ENCODE measurements at regions not wholly inside any gene's neighbourhood (a gene's known extent, or its start where the extent isn't known, plus 50 kb on each side); places are given as distances from the start of the nearest gene placed in this dataset.
"Not testable (repeated sequence)": the region's sequence is repeated elsewhere in the genome, so short reads cannot be mapped to it uniquely, and the experiment has no call there.

DNA sequence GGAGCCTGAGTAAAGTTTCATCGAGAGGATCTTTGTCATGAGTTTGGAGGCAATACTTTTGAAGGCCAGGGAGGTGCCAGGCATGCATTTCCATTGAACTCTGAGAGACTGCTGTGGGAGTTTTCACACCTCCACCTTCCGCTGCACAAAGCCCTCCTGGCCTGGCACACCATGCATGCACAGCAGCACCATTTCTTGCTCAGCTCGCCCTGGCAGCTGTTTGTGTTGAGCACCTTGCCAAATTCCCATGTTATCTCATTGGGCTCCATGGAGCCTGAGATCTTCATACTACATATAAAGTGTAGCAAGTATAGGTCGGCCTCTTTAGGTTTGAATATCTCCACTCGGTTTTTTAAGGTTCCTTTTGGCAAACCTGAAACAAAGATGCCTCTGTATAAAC, 125.7 kb upstream of the CLINT1 start:
- H3K4me3 ChIP-seq: no peak overlapping the region
- no peak overlapping the region for H3K4me2 ChIP-seq
- no peak overlapping the region for H3K9ac ChIP-seq
- H3K4me1 ChIP-seq: 0 out of 20 replicates have a peak, but pooled peaks cover 0 to 7% (median 0%) of the 10 kb centered on the region in 10 experiments
- H3K9me3 ChIP-seq (replicated peaks in 1 of 11): peaks cover 0 to 12% (median 0%) of the 10 kb centered on the region in 11 experiments; a peak in 4 of 22 replicates
- no peaks in the 10 kb centered on the region for H3K36me3 ChIP-seq
- H3K27me3 ChIP-seq: no peaks in the 10 kb centered on the region
- no peaks in the 10 kb centered on the region for H4K20me1 ChIP-seq
- no peak for TF ChIP-seq Cebpa-rat (IDR thresholded peaks at IDR 0.05)
- no peak overlapping the region for H3K27ac ChIP-seq

DNA sequence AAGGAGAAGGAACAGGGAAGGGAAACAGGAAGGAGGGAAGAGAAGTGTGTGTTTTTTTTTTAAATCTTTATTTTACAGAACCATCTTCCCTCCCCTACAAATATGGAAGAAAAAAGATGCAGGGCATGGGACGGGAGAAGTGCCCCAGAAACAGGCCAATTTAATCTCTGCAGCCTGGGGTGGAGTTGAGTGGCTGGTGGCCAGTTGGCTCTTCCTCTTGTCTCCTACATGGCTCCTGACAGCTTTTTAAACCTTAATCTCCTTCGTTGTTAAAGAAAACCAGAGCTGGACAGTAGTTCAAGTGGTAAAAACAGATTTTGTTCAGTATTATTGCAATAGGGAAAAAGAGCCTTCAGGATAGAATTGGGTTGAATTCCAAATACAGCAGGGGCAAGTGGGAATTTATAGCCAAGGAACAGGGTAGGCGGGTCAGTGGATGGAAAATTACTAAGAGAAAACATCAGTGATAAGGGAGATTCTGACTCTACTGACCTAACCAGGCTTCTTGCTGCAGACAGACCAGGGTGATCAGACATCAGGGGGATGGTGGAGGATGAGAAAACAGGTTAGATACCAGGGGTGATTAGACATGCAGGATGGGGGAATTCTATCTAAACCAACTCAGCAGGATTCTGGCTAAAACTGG, 125.1 kb upstream of the CLINT1 start:
- Histone ChIP-seq H3K4me1 (0 out of 20 replicates have a peak, but pooled peaks cover 0 to 7% (median 0%) of the 10 kb centered on the region in 10 experiments), H3K9ac (no peak overlapping the region), H3K36me3 (no peaks in the 10 kb centered on the region), H3K27ac (no peak overlapping the region), H3K4me3 (no peak overlapping the region), H4K20me1 (no peaks in the 10 kb centered on the region), H3K27me3 (no peaks in the 10 kb centered on the region), H3K9me3 (replicated peaks in 1 of 11) (peaks cover 0 to 11% (median 0%) of the 10 kb centered on the region in 11 experiments; a peak in 4 of 22 replicates), H3K4me2 (no peak overlapping the region)
- TF ChIP-seq Cebpa-rat (IDR thresholded peaks at IDR 0.05): no peak

DNA sequence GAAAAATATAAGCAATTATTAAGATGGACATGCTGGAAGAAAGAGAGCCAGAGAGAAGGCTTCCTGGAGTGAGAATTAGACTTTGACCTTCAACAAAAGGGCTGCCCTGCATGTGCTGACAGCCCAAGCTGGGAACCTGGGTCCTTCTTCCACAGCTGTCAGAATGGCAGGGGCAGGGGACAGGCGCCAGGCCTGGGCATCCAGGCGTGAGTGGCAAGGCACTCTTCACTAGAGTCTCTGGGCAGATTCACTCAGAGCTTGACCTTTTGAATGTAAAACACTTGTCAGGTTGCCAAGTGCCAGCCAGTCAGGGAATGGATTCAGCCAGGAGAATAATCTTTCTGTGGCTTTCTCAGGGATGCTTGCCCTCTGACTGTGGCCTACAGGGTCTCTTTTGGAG, 119.1 kb upstream of the CLINT1 start:
- no peak overlapping the region for H3K4me3 ChIP-seq
- 0 out of 22 replicates have a peak, but pooled peaks cover 0 to 3% (median 0%) of the 10 kb centered on the region in 11 experiments for H3K9me3 ChIP-seq (replicated peaks in 1 of 11)
- H3K9ac ChIP-seq: no peak overlapping the region
- no peak overlapping the region for H3K4me2 ChIP-seq
- no peaks in the 10 kb centered on the region for H4K20me1 ChIP-seq
- no peaks in the 10 kb centered on the region for H3K36me3 ChIP-seq
- H3K27me3 ChIP-seq: no peaks in the 10 kb centered on the region
- H3K27ac ChIP-seq: no peak overlapping the region
- no peak for TF ChIP-seq Cebpa-rat (IDR thresholded peaks at IDR 0.05)
- no peaks in the 10 kb centered on the region for H3K4me1 ChIP-seq

DNA sequence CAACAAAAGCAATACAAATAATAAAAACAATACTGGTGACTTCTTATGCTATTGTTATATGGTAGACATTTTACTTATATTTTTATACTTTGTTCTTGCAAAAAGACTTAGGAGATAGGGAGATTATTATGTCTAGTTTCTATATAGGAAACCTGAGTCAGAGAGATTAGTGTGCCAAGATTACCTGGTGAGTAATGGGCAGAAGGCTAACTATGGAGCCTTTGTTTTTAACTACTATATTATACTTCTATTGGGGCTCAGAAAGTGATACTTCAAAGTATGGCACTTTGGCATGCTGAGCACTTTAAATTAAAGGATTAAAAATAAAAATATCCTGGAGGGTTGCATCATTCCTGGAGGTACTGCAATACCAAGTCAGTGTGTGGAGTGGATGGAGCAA, 117.5 kb upstream of the CLINT1 start:
- Histone ChIP-seq H3K27ac (no peak overlapping the region), H3K4me2 (no peak overlapping the region), H3K27me3 (no peaks in the 10 kb centered on the region), H3K9ac (no peak overlapping the region), H3K4me1 (no peaks in the 10 kb centered on the region), H3K4me3 (no peak overlapping the region), H3K9me3 (replicated peaks in 1 of 11) (no peaks in the 10 kb centered on the region), H3K36me3 (no peaks in the 10 kb centered on the region), H4K20me1 (no peaks in the 10 kb centered on the region)
- no peak for TF ChIP-seq Cebpa-rat (IDR thresholded peaks at IDR 0.05)

- Histone ChIP-seq H4K20me1 (no peaks in the 10 kb centered on the region), H3K4me3 (no peak overlapping the region), H3K36me3 (no peaks in the 10 kb centered on the region), H3K9me3 (replicated peaks in 1 of 11) (no peaks in the 10 kb centered on the region), H3K27ac (no peak overlapping the region), H3K9ac (no peak overlapping the region), H3K4me1 (no peaks in the 10 kb centered on the region), H3K4me2 (no peak overlapping the region), H3K27me3 (no peaks in the 10 kb centered on the region)
- no peak for TF ChIP-seq Cebpa-rat (IDR thresholded peaks at IDR 0.05)
Observed at GRCh38 chr5:157972579-157972978, 113.6 kb upstream of the CLINT1 start.

GRCh38 chr5:157971571-157972216, 112.7 kb upstream of the CLINT1 start:
- Histone ChIP-seq H3K9ac (no peak overlapping the region), H4K20me1 (no peaks in the 10 kb centered on the region)
- no peak for TF ChIP-seq Cebpa-rat (IDR thresholded peaks at IDR 0.05)

DNA sequence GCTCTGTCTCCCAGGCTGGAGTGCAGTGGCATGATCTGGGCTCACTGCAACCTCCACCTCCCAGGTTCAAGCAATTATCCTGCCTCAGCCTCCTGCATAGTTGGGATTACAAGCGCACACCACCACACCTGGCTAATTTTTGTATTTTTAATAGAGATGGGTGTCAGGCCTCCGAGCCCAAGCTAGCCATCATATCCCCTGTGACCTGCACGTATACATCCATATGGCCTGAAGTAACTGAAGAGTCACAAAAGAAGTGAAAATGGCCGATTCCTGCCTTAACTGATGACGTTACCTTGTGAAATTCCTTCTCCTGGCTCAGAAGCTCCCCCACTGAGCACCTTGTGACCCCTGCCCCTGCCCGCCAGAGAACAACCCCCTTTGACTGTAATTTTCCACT, 109.6 kb upstream of the CLINT1 start:
- H3K4me1 ChIP-seq; H3K27ac ChIP-seq; H3K9me3 ChIP-seq (replicated peaks in 1 of 11); H4K20me1 ChIP-seq; H3K4me3 ChIP-seq; H3K27me3 ChIP-seq; H3K4me2 ChIP-seq; H3K9ac ChIP-seq; H3K36me3 ChIP-seq: not testable (repeated sequence)

More at GRCh38 chr5:157971571-157972216, 112.7 kb upstream of the CLINT1 start:
- Histone ChIP-seq H3K4me2 (no peak overlapping the region), H3K27me3 (no peaks in the 10 kb centered on the region), H3K9me3 (replicated peaks in 1 of 11) (no peaks in the 10 kb centered on the region), H3K4me1 (no peaks in the 10 kb centered on the region), H3K36me3 (no peaks in the 10 kb centered on the region), H3K4me3 (no peak overlapping the region), H3K27ac (no peak overlapping the region)

DNA sequence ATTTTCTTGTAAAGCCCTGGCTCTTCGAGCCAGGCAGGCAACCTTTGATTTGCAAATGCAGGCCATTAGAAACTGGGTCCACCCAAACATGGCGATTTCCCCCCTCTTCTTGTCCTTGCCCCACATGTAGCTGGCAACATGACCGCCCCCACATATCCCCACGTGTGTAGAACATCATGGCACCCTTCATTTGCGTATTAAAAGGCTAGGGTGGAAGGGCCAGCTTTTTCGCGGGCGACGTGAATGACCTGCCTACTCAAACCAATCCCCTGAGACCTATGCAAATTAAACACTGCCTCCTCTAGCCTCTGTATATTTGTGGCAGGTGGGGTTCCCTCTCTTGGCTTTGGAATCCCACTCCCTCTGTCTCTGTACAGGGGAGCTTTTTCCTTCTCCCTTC, 107.0 kb upstream of the CLINT1 start:
- Histone ChIP-seq H3K4me3 (no peak overlapping the region), H3K4me1 (no peaks in the 10 kb centered on the region), H3K27ac (no peak overlapping the region)

DNA sequence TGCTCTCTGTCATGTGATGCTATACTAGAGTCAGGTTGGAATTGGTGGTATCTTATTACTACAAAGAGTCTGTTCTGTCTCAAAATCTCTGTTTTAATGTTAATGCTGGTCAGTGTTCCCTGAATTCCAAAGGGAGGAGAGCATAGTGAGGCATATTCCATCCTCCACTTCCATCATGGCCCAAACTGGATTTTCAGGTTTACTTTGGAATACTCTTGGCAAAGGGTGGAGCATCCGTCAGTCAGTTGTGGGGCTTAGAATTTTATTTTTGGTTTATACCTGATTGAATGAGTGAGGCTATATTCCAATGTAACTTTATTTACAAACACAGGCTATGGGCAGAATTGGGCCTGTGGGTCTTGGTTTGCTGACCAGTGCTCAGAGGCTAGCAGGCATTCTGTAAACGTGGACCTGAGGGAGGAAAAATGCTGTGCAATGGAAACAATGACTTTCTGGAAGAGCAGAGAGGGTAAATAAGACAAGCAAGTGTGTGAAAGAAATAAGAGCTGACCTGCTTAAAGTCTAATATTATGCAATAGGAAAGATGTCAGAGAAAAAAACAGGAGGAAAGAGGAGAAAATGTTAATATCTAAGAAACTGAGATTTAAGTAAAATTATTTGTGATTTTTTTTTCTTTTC, 106.2 kb upstream of the CLINT1 start:
- Histone ChIP-seq H3K9ac (no peak overlapping the region), H3K9me3 (replicated peaks in 1 of 11) (no peaks in the 10 kb centered on the region), H3K27me3 (no peaks in the 10 kb centered on the region), H3K4me3 (no peak overlapping the region), H3K36me3 (no peaks in the 10 kb centered on the region), H3K4me1 (0 out of 20 replicates have a peak, but pooled peaks cover 0 to under 1% (median 0%) of the 10 kb centered on the region in 10 experiments), H4K20me1 (no peaks in the 10 kb centered on the region), H3K4me2 (no peak overlapping the region), H3K27ac (no peak overlapping the region)
- TF ChIP-seq Cebpa-rat (IDR thresholded peaks at IDR 0.05): 0 out of 22 replicates have a peak, but pooled peaks of 1 of the 11 experiments have one; percentile 24

More for the DNA sequence above, 107.0 kb upstream of the CLINT1 start:
- no peak overlapping the region for H3K9ac ChIP-seq
- no peak for TF ChIP-seq Cebpa-rat (IDR thresholded peaks at IDR 0.05)
- no peaks in the 10 kb centered on the region for H3K27me3 ChIP-seq
- no peaks in the 10 kb centered on the region for H4K20me1 ChIP-seq
- no peaks in the 10 kb centered on the region for H3K9me3 ChIP-seq (replicated peaks in 1 of 11)
- H3K36me3 ChIP-seq: no peaks in the 10 kb centered on the region
- H3K4me2 ChIP-seq: no peak overlapping the region
